ENCODE measurements at regions not wholly inside any gene's neighbourhood (a gene's known extent, or its start where the extent isn't known, plus 50 kb on each side); places are given as distances from the start of the nearest gene placed in this dataset.

GRCh38 chr10:23892296-23892695 is 316.6 kb upstream of the KIAA1217 start:
- H3K4me3 ChIP-seq = no peak overlapping the region
- no peaks in the 10 kb centered on the region for H3K4me1 ChIP-seq
- no peaks in the 10 kb centered on the region for H3K36me3 ChIP-seq
- no peak for DNase-seq
- no peak for TF ChIP-seq POLR2A (IDR thresholded peaks at IDR 0.05)
- TF ChIP-seq POLR2AphosphoS5 (IDR thresholded peaks at IDR 0.05) = no peak
- no peak for TF ChIP-seq CTCF (IDR thresholded peaks at IDR 0.05)
- H3K9me3 ChIP-seq = no peaks in the 10 kb centered on the region
- no peak overlapping the region for H3K27ac ChIP-seq
- intact Hi-C loops (cut with DNase I; ENCODE audit: low total_unique reads) = no loop called here
- H3K27me3 ChIP-seq = no peaks in the 10 kb centered on the region

GRCh38 chr10:23897267-23897666 is 311.7 kb upstream of the KIAA1217 start:
- no peaks in the 10 kb centered on the region for H3K4me1 ChIP-seq
- no peak for DNase-seq
- TF ChIP-seq CTCF (IDR thresholded peaks at IDR 0.05) (no peak), POLR2AphosphoS5 (IDR thresholded peaks at IDR 0.05) (no peak), POLR2A (IDR thresholded peaks at IDR 0.05) (no peak), EP300 (IDR thresholded peaks at IDR 0.05) (no peak)
- WGBS, 5 donors = 70 to 83% (median 76%) methylated on average over 4 of the region's 4 CpGs
- H3K27ac ChIP-seq = no peak overlapping the region
- H3K36me3 ChIP-seq = no peaks in the 10 kb centered on the region
- H3K27me3 ChIP-seq = no peaks in the 10 kb centered on the region
- intact Hi-C loops (cut with DNase I; ENCODE audit: low total_unique reads) = no loop called here
- H3K9me3 ChIP-seq = no peaks in the 10 kb centered on the region
- no peak overlapping the region for H3K4me3 ChIP-seq

- H3K27me3 ChIP-seq = no peaks in the 10 kb centered on the region
- H3K4me1 ChIP-seq = no peaks in the 10 kb centered on the region
- intact Hi-C loops (cut with DNase I; ENCODE audit: low total_unique reads) = no loop called here
- H3K36me3 ChIP-seq = no peaks in the 10 kb centered on the region
- no peak for TF ChIP-seq POLR2AphosphoS5 (IDR thresholded peaks at IDR 0.05)
- no peak for TF ChIP-seq EP300 (IDR thresholded peaks at IDR 0.05)
- TF ChIP-seq CTCF (IDR thresholded peaks at IDR 0.05) = no peak
- TF ChIP-seq POLR2A (IDR thresholded peaks at IDR 0.05) = no peak
- no peak for DNase-seq
- 85 to 92% (median 91%) methylated on average over 3 of the region's 3 CpGs for WGBS, 5 donors
- H3K4me3 ChIP-seq = no peak overlapping the region
- no peaks in the 10 kb centered on the region for H3K9me3 ChIP-seq
- H3K27ac ChIP-seq = no peak overlapping the region
These were observed 311.1 kb upstream of the KIAA1217 start for GRCh38 chr10:23897861-23898260.

GRCh38 chr10:23899166-23899565 is 309.8 kb upstream of the KIAA1217 start:
- TF ChIP-seq POLR2A (IDR thresholded peaks at IDR 0.05) = no peak
- no peak for TF ChIP-seq CTCF (IDR thresholded peaks at IDR 0.05)
- no peak for TF ChIP-seq EP300 (IDR thresholded peaks at IDR 0.05)
- no peak for TF ChIP-seq POLR2AphosphoS5 (IDR thresholded peaks at IDR 0.05)
- WGBS, 5 donors = 62 to 76% (median 71%) methylated on average over 2 of the region's 2 CpGs
- DNase-seq = no peak
- Histone ChIP-seq H3K4me1 (no peaks in the 10 kb centered on the region), H3K4me3 (no peak overlapping the region), H3K36me3 (no peaks in the 10 kb centered on the region), H3K9me3 (no peaks in the 10 kb centered on the region), H3K27me3 (no peaks in the 10 kb centered on the region), H3K27ac (no peak overlapping the region)
- intact Hi-C loops (cut with DNase I; ENCODE audit: low total_unique reads) = no loop called here

- WGBS, 5 donors = 79 to 94% (median 86%) methylated on average over 2 of the region's 2 CpGs
- intact Hi-C loops (cut with DNase I; ENCODE audit: low total_unique reads) = no loop called here
- TF ChIP-seq POLR2AphosphoS5 (IDR thresholded peaks at IDR 0.05) (no peak), POLR2A (IDR thresholded peaks at IDR 0.05) (no peak), EP300 (IDR thresholded peaks at IDR 0.05) (no peak), CTCF (IDR thresholded peaks at IDR 0.05) (no peak)
These were observed 298.6 kb upstream of the KIAA1217 start for GRCh38 chr10:23910291-23910690.

More at GRCh38 chr10:23910291-23910690, 298.6 kb upstream of the KIAA1217 start:
- Histone ChIP-seq H3K27ac (no peak overlapping the region), H3K27me3 (no peaks in the 10 kb centered on the region), H3K4me3 (no peak overlapping the region), H3K9me3 (no peaks in the 10 kb centered on the region), H3K36me3 (no peaks in the 10 kb centered on the region), H3K4me1 (no peaks in the 10 kb centered on the region)
- no peak for DNase-seq
